K562 (cell line): ENCODE measurements at regions not wholly inside any gene's neighbourhood (a gene's known extent, or its start where the extent isn't known, plus 50 kb on each side); places are given as distances from the start of the nearest gene placed in this dataset.

Source experiments
- ATAC-seq: fragments of 200-7000 bp; cut with Tn5 transposase; 3 replicates; pipeline ENCODE4 v1.9.1; 2020; ENCODE audit warnings: moderate library complexity
- BruUV-seq: library from RNA; stranded (reverse); fragments of 400-500 nt; replicated peaks from 2 replicates; lab custom pipeline; 2021; lab: Mats Ljungman, UMichigan
- CTCF ChIA-PET: fragments of 300-600 bp; formaldehyde crosslinking; extraction: SDS; loops from one replicate; lab custom pipeline; 2021; ENCODE audit warnings: low intra/inter-chr PET ratio; lab: Yijun Ruan, JAX
- POLR2A ChIA-PET: fragments of 300-600, 350-650 bp; sonication (Branson Sonifier 250); formaldehyde crosslinking; extraction: SDS; loops from one replicate; lab custom pipeline; 2021; ENCODE audit warnings: antibody characterized with exemption, inconsistent platforms; lab: Yijun Ruan, JAX
- DNase-seq, 4 experiments: peaks; one replicate each; pipeline versions ENCODE4 v3.0.0 to v3.0.0-alpha.2; 2011 to 2018; ENCODE audit warnings: low spot score in 3 of 4, mixed read lengths in 3 of 4; ENCODE audit errors: extremely low read depth in 1 of 4
- FAIRE-seq: peaks from 2 replicates; lab custom pipeline; 2011; peaks lifted over from hg19 to GRCh38; lab: Jason Lieb, UNC
- H2AFZ ChIP-seq: 2 replicates; pipeline ENCODE4 v1.6.0; 2011; ENCODE audit warnings: low read depth, low read length, control low read depth, inconsistent platforms
- H3K27ac ChIP-seq: fragments of 200-600 bp; 3 replicates; pipeline ENCODE4 v1.8.0; 2011; ENCODE audit warnings: low read depth, mild to moderate bottlenecking, control low read depth, inconsistent platforms, low read length, moderate library complexity, mixed read lengths; ENCODE audit errors: extremely low read depth
- H3K27me3 ChIP-seq, 2 experiments: fragments of 300-600 bp in 1 of 2; 2 replicates in 1 of 2; 3 replicates in 1 of 2; pipeline versions ENCODE4 v1.6.0 to v1.8.0; 2011; ENCODE audit warnings: inconsistent platforms in 2 of 2, low read length in 2 of 2, mild to moderate bottlenecking in 1 of 2, mixed read lengths in 1 of 2, moderate library complexity in 1 of 2; ENCODE audit not compliant: control insufficient read depth in 2 of 2, insufficient read depth in 2 of 2
- H3K36me3 ChIP-seq: fragments of 300-600 bp; 3 replicates; pipeline ENCODE4 v1.8.0; 2011; ENCODE audit warnings: mild to moderate bottlenecking, low read length, inconsistent platforms; ENCODE audit not compliant: control insufficient read depth, insufficient read depth
- H3K4me1 ChIP-seq, 2 experiments: fragments of 200-600 bp in 1 of 2; replicated peaks in 1 of 2; 2 replicates in 1 of 2; 3 replicates in 1 of 2; pipeline versions ENCODE4 v1.5.1 to v1.8.0; 2011; ENCODE audit warnings: inconsistent platforms in 2 of 2, low read length in 2 of 2, mild to moderate bottlenecking in 1 of 2, mixed read lengths in 1 of 2, moderate library complexity in 1 of 2; ENCODE audit not compliant: control insufficient read depth in 2 of 2, insufficient read depth in 2 of 2
- H3K4me2 ChIP-seq: 2 replicates; pipeline ENCODE4 v1.6.1; 2011; ENCODE audit warnings: low read length, control low read depth, inconsistent platforms, mixed read lengths; ENCODE audit not compliant: insufficient read depth
- H3K4me3 ChIP-seq: fragments of 200-600 bp; sonication (generic), shearing (Covaris generic); 2 replicates; pipeline ENCODE4 v1.5.1; 2016; ENCODE audit warnings: control low read depth, inconsistent platforms
- H3K79me2 ChIP-seq: fragments of 200-600 bp; 3 replicates; pipeline ENCODE4 v1.8.0; 2011; ENCODE audit warnings: low read length, inconsistent platforms; ENCODE audit not compliant: control insufficient read depth, insufficient read depth
- H3K9ac ChIP-seq, 2 experiments: 2 replicates each; pipeline versions ENCODE4 v1.6.0 to v1.6.1; 2011; ENCODE audit warnings: low read depth in 2 of 2, low read length in 2 of 2, control low read depth in 1 of 2, inconsistent platforms in 1 of 2, mild to moderate bottlenecking in 1 of 2, mixed read lengths in 1 of 2; ENCODE audit not compliant: insufficient read depth in 1 of 2
- H3K9me1 ChIP-seq: one replicate; pipeline ENCODE4 v1.6.0; 2011; ENCODE audit warnings: inconsistent platforms, mild to moderate bottlenecking, low read length, moderate library complexity; ENCODE audit not compliant: control insufficient read depth, insufficient read depth
- H3K9me3 ChIP-seq: replicated peaks from 2 replicates; pipeline ENCODE4 v1.5.1; 2011; ENCODE audit warnings: low read depth, low read length, inconsistent platforms; ENCODE audit not compliant: control insufficient read depth, insufficient read depth
- H4K20me1 ChIP-seq: replicated peaks from 2 replicates; pipeline ENCODE4 v1.6.1; 2011; ENCODE audit warnings: low read length, inconsistent platforms, mixed read lengths; ENCODE audit not compliant: control insufficient read depth, insufficient read depth
- HNRNPLL ChIP-seq: fragments of 200-400 bp; formaldehyde crosslinking; IDR thresholded peaks from 2 replicates; pipeline ENCODE4 v1.6.1; 2017; ENCODE audit warnings: low read length, low read depth, mild to moderate bottlenecking; ENCODE audit not compliant: poor library complexity, severe bottlenecking
- SLC30A9 ChIP-seq: fragments of 250-450 bp; sonication (Bioruptor Pico); IDR thresholded peaks from 2 replicates; pipeline ENCODE4 v1.8.0; 2022; ENCODE audit warnings: mild to moderate bottlenecking, moderate library complexity
- SRSF9 ChIP-seq: fragments of 200-400 bp; formaldehyde crosslinking; IDR thresholded peaks from 2 replicates; pipeline ENCODE4 v1.6.1; 2017; ENCODE audit warnings: low read depth, low read length, borderline replicate concordance
- TAF7 ChIP-seq: fragments of 450-650 bp; IDR thresholded peaks from 2 replicates; pipeline ENCODE4 v1.6.1; 2016; ENCODE audit warnings: missing genetic modification characterization, missing compliant biosample characterization
- ZNF324 ChIP-seq: fragments of 250-450 bp; sonication (Bioruptor Pico); IDR thresholded peaks from 2 replicates; pipeline ENCODE4 v1.4.0; 2020; ENCODE audit warnings: mild to moderate bottlenecking
- ZNF583 ChIP-seq: fragments of 250-450 bp; sonication (Bioruptor Pico); IDR thresholded peaks from 2 replicates; pipeline ENCODE4 v1.4.0; 2020
- ZNF696 ChIP-seq: fragments of 250-450 bp; sonication (Bioruptor Pico); conservative IDR thresholded peaks from 2 replicates; pipeline ENCODE4 v1.4.0; 2020; ENCODE audit warnings: mild to moderate bottlenecking, moderate library complexity
- WGBS: fragments of 100-300 bp; shearing (Covaris generic); methylation state at CpG from one replicate; pipeline ENCODE4 v1.1.6; 2016; ENCODE audit warnings: low coverage, mixed read lengths; ENCODE audit not compliant: insufficient coverage; ENCODE audit errors: missing lambda C conversion rate; 5-methylcytosine and 5-hydroxymethylcytosine counted together
- in situ Hi-C: fragments of 300-500 bp; cut with MboI; formaldehyde crosslinking; loops from 4 replicates; pipeline ENCODE4 v1.15.0; 2018; ENCODE audit warnings: inconsistent platforms, mixed read lengths
- intact Hi-C: fragments of 100-400 bp; cut with micrococcal nuclease; formaldehyde crosslinking; loops from 2 replicates; pipeline ENCODE4 v1.14.2; 2022
- TF ChIP-seq, protein P1 (sequence below): IDR thresholded peaks from 3 replicates; pipeline ENCODE4 v1.6.1; 2011; ENCODE audit warnings: borderline replicate concordance, mild to moderate bottlenecking, moderate library complexity; ENCODE audit not compliant: insufficient read length; ENCODE audit errors: extremely low read depth
- TF ChIP-seq, protein P2 (sequence below): fragments of 250-450 bp; sonication (Bioruptor Pico); IDR thresholded peaks from 2 replicates; pipeline ENCODE4 v1.6.1; 2021; ENCODE audit warnings: mild to moderate bottlenecking
- TF ChIP-seq, protein P3 (sequence below): conservative IDR thresholded peaks from 2 replicates; pipeline ENCODE4 v1.6.1; 2011; ENCODE audit warnings: low read depth, mild to moderate bottlenecking, low read length; ENCODE audit not compliant: control insufficient read depth
- TF ChIP-seq, protein P4 (sequence below), 2 experiments: IDR thresholded peaks in 1 of 2; conservative IDR thresholded peaks in 1 of 2; 2 replicates each; pipeline ENCODE4 v1.6.1; 2016; ENCODE audit warnings: low read depth in 2 of 2, mild to moderate bottlenecking in 1 of 2, missing compliant biosample characterization in 1 of 2, missing genetic modification characterization in 1 of 2, moderate library complexity in 1 of 2
- TF ChIP-seq, protein P5 (sequence below): sonication (generic); formaldehyde crosslinking; IDR thresholded peaks from 2 replicates; pipeline ENCODE4 v1.8.0; 2022; ENCODE audit warnings: missing genetic modification reagents, mild to moderate bottlenecking, moderate library complexity, borderline replicate concordance

DNA sequence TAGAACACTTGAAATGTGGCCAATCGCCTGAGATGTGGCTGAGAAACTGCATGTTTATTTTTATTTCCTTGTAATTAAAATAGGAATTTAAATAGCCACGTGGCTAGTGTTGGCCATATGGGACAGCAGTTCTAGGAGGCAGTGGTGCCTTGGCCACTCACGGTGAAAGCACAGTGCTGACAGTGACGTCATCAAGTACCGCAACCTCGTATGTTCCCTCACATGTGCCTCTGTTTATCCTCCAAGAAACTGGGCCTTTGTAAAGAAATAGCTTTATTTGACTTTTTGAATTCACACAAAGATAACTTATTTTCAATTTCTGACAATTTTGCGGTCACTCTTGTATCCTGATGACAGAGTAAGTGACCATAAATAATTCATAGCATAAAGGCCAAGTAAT, 575.0 kb downstream of the DCDC2C start (continued):
- TF ChIP-seq, protein P1, sequence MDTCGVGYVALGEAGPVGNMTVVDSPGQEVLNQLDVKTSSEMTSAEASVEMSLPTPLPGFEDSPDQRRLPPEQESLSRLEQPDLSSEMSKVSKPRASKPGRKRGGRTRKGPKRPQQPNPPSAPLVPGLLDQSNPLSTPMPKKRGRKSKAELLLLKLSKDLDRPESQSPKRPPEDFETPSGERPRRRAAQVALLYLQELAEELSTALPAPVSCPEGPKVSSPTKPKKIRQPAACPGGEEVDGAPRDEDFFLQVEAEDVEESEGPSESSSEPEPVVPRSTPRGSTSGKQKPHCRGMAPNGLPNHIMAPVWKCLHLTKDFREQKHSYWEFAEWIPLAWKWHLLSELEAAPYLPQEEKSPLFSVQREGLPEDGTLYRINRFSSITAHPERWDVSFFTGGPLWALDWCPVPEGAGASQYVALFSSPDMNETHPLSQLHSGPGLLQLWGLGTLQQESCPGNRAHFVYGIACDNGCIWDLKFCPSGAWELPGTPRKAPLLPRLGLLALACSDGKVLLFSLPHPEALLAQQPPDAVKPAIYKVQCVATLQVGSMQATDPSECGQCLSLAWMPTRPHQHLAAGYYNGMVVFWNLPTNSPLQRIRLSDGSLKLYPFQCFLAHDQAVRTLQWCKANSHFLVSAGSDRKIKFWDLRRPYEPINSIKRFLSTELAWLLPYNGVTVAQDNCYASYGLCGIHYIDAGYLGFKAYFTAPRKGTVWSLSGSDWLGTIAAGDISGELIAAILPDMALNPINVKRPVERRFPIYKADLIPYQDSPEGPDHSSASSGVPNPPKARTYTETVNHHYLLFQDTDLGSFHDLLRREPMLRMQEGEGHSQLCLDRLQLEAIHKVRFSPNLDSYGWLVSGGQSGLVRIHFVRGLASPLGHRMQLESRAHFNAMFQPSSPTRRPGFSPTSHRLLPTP: no peak
- TF ChIP-seq TAF7 (tag): no peak
- TF ChIP-seq, protein P2, sequence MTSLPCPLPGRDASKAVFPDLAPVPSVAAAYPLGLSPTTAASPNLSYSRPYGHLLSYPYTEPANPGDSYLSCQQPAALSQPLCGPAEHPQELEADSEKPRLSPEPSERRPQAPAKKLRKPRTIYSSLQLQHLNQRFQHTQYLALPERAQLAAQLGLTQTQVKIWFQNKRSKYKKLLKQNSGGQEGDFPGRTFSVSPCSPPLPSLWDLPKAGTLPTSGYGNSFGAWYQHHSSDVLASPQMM (CRISPR knock-in tag): no peak

DNA sequence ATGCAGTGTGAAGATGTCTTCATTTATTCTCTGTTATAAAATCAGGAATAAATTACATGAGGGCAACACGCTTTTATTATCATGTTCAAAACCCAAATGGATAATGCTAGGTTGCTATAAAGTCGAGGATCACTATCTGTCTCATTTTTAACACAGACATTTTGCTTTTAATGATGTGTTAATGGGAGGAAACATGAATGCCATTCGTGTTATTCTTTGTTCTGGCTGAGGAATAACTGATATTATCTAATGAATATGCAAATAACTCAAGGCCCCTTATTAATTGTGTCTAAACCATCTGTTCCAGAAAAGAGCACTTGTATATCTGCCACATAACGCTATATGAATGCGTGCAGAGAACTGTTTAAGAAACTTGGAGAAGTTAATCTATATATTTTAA, 576.1 kb downstream of the DCDC2C start:
- Histone ChIP-seq H3K9me1 (no peaks in the 10 kb centered on the region), H3K27ac (no peak overlapping the region), H3K9ac (no peak overlapping the region), H3K4me2 (no peak overlapping the region), H3K27me3 (no peaks in the 10 kb centered on the region), H3K4me3 (no peak overlapping the region), H3K79me2 (no peaks in the 10 kb centered on the region), H4K20me1 (no peaks in the 10 kb centered on the region), H3K4me1 (no peaks in the 10 kb centered on the region), H3K36me3 (no peaks in the 10 kb centered on the region), H3K9me3 (no peaks in the 10 kb centered on the region), H2AFZ (no peak overlapping the region)
- intact Hi-C loops (no loop called here), in situ Hi-C loops (no loop called here)
- 0% methylated on average over 5 of the region's 5 CpGs for WGBS
- DNase-seq (no peak), FAIRE-seq (no peak), ATAC-seq (no peak)
- ChIA-PET POLR2A (no interaction called here), CTCF (no interaction called here)
- BruUV-seq: no TSS peak
- TF ChIP-seq HNRNPLL (no peak), ZNF583 (CRISPR knock-in tag) (no peak), SLC30A9 (CRISPR knock-in tag) (no peak), ZNF324 (CRISPR knock-in tag) (no peak), ZNF696 (CRISPR knock-in tag) (no peak), SRSF9 (no peak)
- TF ChIP-seq, protein P3, sequence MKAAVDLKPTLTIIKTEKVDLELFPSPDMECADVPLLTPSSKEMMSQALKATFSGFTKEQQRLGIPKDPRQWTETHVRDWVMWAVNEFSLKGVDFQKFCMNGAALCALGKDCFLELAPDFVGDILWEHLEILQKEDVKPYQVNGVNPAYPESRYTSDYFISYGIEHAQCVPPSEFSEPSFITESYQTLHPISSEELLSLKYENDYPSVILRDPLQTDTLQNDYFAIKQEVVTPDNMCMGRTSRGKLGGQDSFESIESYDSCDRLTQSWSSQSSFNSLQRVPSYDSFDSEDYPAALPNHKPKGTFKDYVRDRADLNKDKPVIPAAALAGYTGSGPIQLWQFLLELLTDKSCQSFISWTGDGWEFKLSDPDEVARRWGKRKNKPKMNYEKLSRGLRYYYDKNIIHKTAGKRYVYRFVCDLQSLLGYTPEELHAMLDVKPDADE: no peak
- TF ChIP-seq, protein P4, sequence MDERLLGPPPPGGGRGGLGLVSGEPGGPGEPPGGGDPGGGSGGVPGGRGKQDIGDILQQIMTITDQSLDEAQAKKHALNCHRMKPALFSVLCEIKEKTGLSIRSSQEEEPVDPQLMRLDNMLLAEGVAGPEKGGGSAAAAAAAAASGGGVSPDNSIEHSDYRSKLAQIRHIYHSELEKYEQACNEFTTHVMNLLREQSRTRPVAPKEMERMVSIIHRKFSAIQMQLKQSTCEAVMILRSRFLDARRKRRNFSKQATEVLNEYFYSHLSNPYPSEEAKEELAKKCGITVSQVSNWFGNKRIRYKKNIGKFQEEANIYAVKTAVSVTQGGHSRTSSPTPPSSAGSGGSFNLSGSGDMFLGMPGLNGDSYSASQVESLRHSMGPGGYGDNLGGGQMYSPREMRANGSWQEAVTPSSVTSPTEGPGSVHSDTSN (CRISPR knock-in tag; IDR thresholded peaks at IDR 0.05; ENCODE audit: low read depth): no peak
- TF ChIP-seq, protein P4 (tag; conservative IDR thresholded peaks at IDR 0.05; ENCODE audit: low read depth): no peak
- TF ChIP-seq, protein P5, sequence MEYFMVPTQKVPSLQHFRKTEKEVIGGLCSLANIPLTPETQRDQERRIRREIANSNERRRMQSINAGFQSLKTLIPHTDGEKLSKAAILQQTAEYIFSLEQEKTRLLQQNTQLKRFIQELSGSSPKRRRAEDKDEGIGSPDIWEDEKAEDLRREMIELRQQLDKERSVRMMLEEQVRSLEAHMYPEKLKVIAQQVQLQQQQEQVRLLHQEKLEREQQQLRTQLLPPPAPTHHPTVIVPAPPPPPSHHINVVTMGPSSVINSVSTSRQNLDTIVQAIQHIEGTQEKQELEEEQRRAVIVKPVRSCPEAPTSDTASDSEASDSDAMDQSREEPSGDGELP: no peak
